A549 (cell line): ENCODE measurements at regions not wholly inside any gene's neighbourhood (a gene's known extent, or its start where the extent isn't known, plus 50 kb on each side); places are given as distances from the start of the nearest gene placed in this dataset.
"Not testable (repeated sequence)": the region's sequence is repeated elsewhere in the genome, so short reads cannot be mapped to it uniquely, and the experiment has no call there.

ENCODE experiments used
- ATAC-seq, 2 experiments: fragments of 200-7000 bp in 1 of 2; fragments of >200 bp in 1 of 2; cut with Nextera tagmentation in 1 of 2; cut with Tn5 transposase in 1 of 2; 3 replicates each; pipeline versions ENCODE4 v1.8.0 to v1.9.1; 2018 to 2020; ENCODE audit warnings: mild to moderate bottlenecking in 1 of 2, moderate library complexity in 1 of 2
- CTCF ChIA-PET: fragments of 300-600 bp; sonication (Branson Sonifier 250); formaldehyde crosslinking; extraction: SDS; loops from one replicate; lab custom pipeline; 2021; ENCODE audit warnings: antibody characterized with exemption, inconsistent platforms; lab: Yijun Ruan, JAX
- POLR2A ChIA-PET: fragments of 350-600 bp; formaldehyde crosslinking; extraction: SDS; loops from one replicate; lab custom pipeline; 2021; ENCODE audit warnings: antibody characterized with exemption, inconsistent platforms; lab: Yijun Ruan, JAX
- DNase-seq, 2 experiments: peaks; one replicate each; pipeline versions ENCODE4 v3.0.0 to v3.0.0-alpha.2; 2011 to 2016; ENCODE audit warnings: low read depth in 1 of 2, low spot score in 1 of 2
- FAIRE-seq: peaks from 2 replicates; lab custom pipeline; 2011; peaks lifted over from hg19 to GRCh38; lab: Jason Lieb, UNC
- H3K27ac ChIP-seq, 2 experiments: fragments of >200 bp; sonication (Bioruptor Twin); formaldehyde crosslinking; 3 replicates each; pipeline ENCODE4 v1.5.1; 2016 to 2017
- H3K4me1 ChIP-seq: fragments of >200 bp; sonication (Bioruptor Twin); formaldehyde crosslinking; 3 replicates; pipeline ENCODE4 v1.6.1; 2016
- H3K4me2 ChIP-seq: fragments of >200 bp; sonication (Bioruptor Twin); formaldehyde crosslinking; 3 replicates; pipeline ENCODE4 v1.6.1; 2016
- H3K4me3 ChIP-seq: fragments of >200 bp; sonication (Bioruptor Twin); formaldehyde crosslinking; 3 replicates; pipeline ENCODE4 v1.5.1; 2016
- H3K9me3 ChIP-seq: fragments of >200 bp; sonication (Bioruptor Twin); formaldehyde crosslinking; 3 replicates; pipeline ENCODE4 v1.6.1; 2016
- FOSL2 ChIP-seq, 2 experiments: fragments of 450-650 bp in 1 of 2; fragments of >200 bp in 1 of 2; sonication (Bioruptor Twin) in 1 of 2; formaldehyde crosslinking; IDR thresholded peaks; 2 replicates each; pipeline versions ENCODE4 v1.5.0 to v1.6.1; 2016 to 2020; ENCODE audit warnings: mild to moderate bottlenecking in 1 of 2, moderate library complexity in 1 of 2
- JUN ChIP-seq, 2 experiments: fragments of >200 bp; sonication (Bioruptor Twin); formaldehyde crosslinking; IDR thresholded peaks; 2 replicates in 1 of 2; 3 replicates in 1 of 2; pipeline ENCODE4 v1.6.1; 2016 to 2017
- MAX ChIP-seq: IDR thresholded peaks from 2 replicates; pipeline ENCODE4 v1.6.1; 2012
- PHF8 ChIP-seq: fragments of 200-600 bp; sonication (generic); IDR thresholded peaks from 2 replicates; pipeline ENCODE4 v1.6.1; 2016; ENCODE audit warnings: low read depth, mild to moderate bottlenecking, antibody characterized with exemption, moderate library complexity, borderline replicate concordance
- POLR2A ChIP-seq: IDR thresholded peaks from 2 replicates; pipeline ENCODE4 v1.6.1; 2012; ENCODE audit warnings: mild to moderate bottlenecking, low read length
- WGBS: methylation state at CpG from one replicate; pipeline ENCODE4 v1.1.6; 2017; ENCODE audit errors: missing lambda C conversion rate; 5-methylcytosine and 5-hydroxymethylcytosine counted together

DNA sequence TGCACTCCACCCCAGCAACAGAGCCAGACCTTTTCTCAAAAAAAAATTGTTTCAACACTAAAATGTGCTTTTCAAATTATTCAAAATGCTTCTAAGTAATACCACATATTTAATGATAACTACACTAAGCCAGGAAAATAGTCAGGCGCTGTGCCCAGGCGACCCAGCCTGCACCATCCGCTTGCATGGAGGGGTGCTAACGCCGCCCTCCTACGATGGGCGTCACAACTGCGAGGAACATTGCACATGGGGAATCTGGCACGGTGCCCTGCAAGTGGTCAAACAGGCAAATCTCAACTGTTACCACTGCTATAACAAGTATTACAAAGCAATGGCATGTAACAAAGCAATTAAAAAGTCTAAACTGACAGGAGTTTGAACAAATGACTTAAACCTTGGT is 131.7 kb upstream of the PTPN20 start:
- DNase-seq, H3K4me2 ChIP-seq, CTCF ChIA-PET, H3K4me3 ChIP-seq, H3K27ac ChIP-seq, POLR2A ChIA-PET, FAIRE-seq, H3K9me3 ChIP-seq, ATAC-seq: not testable (repeated sequence)
- H3K4me1 ChIP-seq, result peaks cover 26% of the 10 kb centered on the region
- 79% methylated on average over 9 of the region's 9 CpGs for WGBS

DNA sequence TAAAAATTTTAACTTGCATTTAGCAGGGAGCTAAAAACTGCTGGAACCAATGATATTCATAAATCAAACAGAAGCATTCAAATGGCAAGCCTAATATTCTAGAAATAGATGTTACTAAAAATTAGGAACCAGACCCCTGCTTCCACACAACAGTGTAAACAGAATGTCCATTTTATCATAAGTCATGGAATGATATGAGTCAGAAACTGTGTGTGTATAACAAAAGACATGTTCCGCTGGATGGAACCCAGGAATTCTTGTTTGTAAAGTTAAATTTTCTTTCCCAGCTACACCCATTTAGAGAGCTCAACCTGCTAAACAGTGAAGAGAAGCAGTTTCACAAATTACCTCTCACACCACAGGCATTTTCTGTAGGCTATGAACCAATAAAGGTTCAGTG is 131.1 kb upstream of the PTPN20 start:
- peak in 1 of 2 experiments; percentile 56; a peak in 3 of 6 replicates for ATAC-seq
- CTCF ChIA-PET; H3K4me3 ChIP-seq; FAIRE-seq; DNase-seq; POLR2A ChIA-PET; H3K9me3 ChIP-seq; TF ChIP-seq FOSL2 (IDR thresholded peaks at IDR 0.05): not testable (repeated sequence)
- H3K27ac ChIP-seq, result peak overlapping the region in 1 of 2 experiments; percentile 32; a peak in 1 of 6 replicates
- peak; percentile 34 for TF ChIP-seq FOSL2 (CRISPR knock-in tag; IDR thresholded peaks at IDR 0.05)
- peaks cover 26% of the 10 kb centered on the region for H3K4me1 ChIP-seq
- WGBS, result 36% methylated on average over 1 of the region's 1 CpG
- peak overlapping the region; percentile 51; the same call in 2 of the 3 replicates for H3K4me2 ChIP-seq

GRCh38 chr10:46781001-46781400 is 130.2 kb upstream of the PTPN20 start:
- Histone ChIP-seq H3K4me2 (0 out of 3 replicates have a peak overlapping the region, but pooled peaks have one; percentile 51), H3K27ac (peak overlapping the region in 1 of 2 experiments; percentile 48; a peak in 2 of 6 replicates), H3K4me1 (peaks cover 27% of the 10 kb centered on the region)
- 87% methylated on average over 8 of the region's 8 CpGs for WGBS
- CTCF ChIA-PET, result interaction anchor here (0.7 kb wide), 1 partner anchor 517 kb away, joined by 3 read pairs; no protein-coding TSS in a partner anchor
- H3K9me3 ChIP-seq, FAIRE-seq, POLR2A ChIA-PET, DNase-seq, H3K4me3 ChIP-seq, ATAC-seq: not testable (repeated sequence)

- POLR2A ChIA-PET, H3K4me3 ChIP-seq, H3K9me3 ChIP-seq, FAIRE-seq, CTCF ChIA-PET, ATAC-seq: not testable (repeated sequence)
- Histone ChIP-seq H3K27ac (peak overlapping the region; percentile 37 to 63; a peak in 3 of 6 replicates), H3K4me2 (peak overlapping the region; percentile 62), H3K4me1 (peaks cover 28% of the 10 kb centered on the region)
- DNase-seq, result peak in 1 of 2 experiments; percentile 0
- whole genome bisulfite sequencing, result 71% methylated on average over 4 of the region's 4 CpGs
These were observed 129.0 kb upstream of the PTPN20 start for GRCh38 chr10:46782001-46782874.

DNA sequence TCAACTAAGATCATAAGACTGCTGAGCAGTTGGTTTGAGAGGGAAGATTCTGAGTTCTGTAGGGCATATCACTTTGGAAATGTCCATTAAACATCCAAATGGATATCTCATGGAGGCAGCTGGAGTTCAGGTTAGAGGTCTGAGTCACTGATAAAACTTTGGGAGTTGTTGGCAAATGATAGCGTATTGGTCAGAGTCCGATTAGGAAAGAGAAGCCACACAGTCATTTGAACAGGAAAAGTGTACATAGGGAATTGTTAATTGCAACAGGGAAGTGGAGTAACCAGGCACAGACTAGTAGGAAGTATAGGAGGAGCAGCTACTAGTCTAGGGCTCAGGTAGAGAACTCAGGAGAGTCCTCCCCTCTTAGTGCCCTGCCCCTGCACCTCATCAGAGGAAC is 126.6 kb upstream of the PTPN20 start:
- CTCF ChIA-PET, H3K4me2 ChIP-seq, H3K4me3 ChIP-seq, FAIRE-seq, H3K27ac ChIP-seq, POLR2A ChIA-PET, ATAC-seq, H3K9me3 ChIP-seq, DNase-seq: not testable (repeated sequence)
- peaks cover 26% of the 10 kb centered on the region for H3K4me1 ChIP-seq
- 32% methylated on average over 2 of the region's 2 CpGs for WGBS

DNA sequence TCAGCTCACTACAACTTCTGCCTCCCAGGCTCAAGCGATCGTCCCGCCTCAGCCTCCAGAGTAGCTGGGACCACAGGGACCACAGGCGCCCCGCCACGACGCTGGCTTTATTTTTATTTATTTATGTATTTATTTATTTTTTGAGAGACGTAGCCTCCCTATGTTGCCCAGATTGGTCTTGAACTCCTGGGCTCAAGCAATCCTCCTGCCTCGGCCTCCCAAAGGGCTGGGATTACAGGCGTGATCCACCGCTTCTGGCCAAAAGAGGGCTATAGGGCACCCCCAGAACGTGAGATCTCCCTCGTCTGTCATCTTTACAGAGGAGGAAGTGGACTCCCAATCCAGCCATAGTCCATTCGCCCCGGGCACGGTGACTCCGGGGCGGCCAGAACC is 125.1 kb upstream of the PTPN20 start:
- CTCF ChIA-PET, ATAC-seq, FAIRE-seq, DNase-seq, H3K9me3 ChIP-seq, POLR2A ChIA-PET: not testable (repeated sequence)
- Histone ChIP-seq H3K4me2 (peak overlapping the region; percentile 86), H3K27ac (peak overlapping the region; percentile 85 to 87), H3K4me3 (peak overlapping the region; percentile 76), H3K4me1 (peaks cover 14% of the 10 kb centered on the region)
- 52% methylated on average over 13 of the region's 18 CpGs for WGBS

- CTCF ChIA-PET, POLR2A ChIA-PET, H3K9me3 ChIP-seq, H3K4me1 ChIP-seq, FAIRE-seq: not testable (repeated sequence)
- DNase-seq, result peak; percentile 22 to 82
- Histone ChIP-seq H3K4me3 (peak overlapping the region; percentile 76), H3K4me2 (peak overlapping the region; percentile 86), H3K27ac (peak overlapping the region; percentile 85 to 87)
- TF ChIP-seq POLR2A (peak; percentile 67), PHF8 (peak; percentile 10; the same call in 1 of the 2 replicates), JUN (IDR thresholded peaks at IDR 0.05) (peak in 1 of 2 experiments; percentile 39; a peak in 2 of 5 replicates), MAX (peak; percentile 30)
- WGBS, result under 1% methylated on average over 25 of the region's 62 CpGs
- peak; percentile 87 to 91 for ATAC-seq
These were observed 124.5 kb upstream of the PTPN20 start for GRCh38 chr10:46786518-46787320.
